Posterior vena cava (tissue), 2 donors: ENCODE measurements at regions not wholly inside any gene's neighbourhood (a gene's known extent, or its start where the extent isn't known, plus 50 kb on each side); places are given as distances from the start of the nearest gene placed in this dataset.
"Not testable (repeated sequence)": the region's sequence is repeated elsewhere in the genome, so short reads cannot be mapped to it uniquely, and the experiment has no call there.

ENCODE experiments used
- DNase-seq: peaks from one replicate; pipeline ENCODE4 v3.0.0-alpha.2; 2020; ENCODE audit warnings: low spot score
- intact Hi-C, 2 donors: fragments of 100-400 bp; cut with DNase I; formaldehyde crosslinking; loops; one replicate each; pipeline versions ENCODE4 v1.14.1 to v1.14.2; 2022 to 2023
- donor health status: DM: yes; HTN: yes; CAD: no.
- donor health status: DM: yes; HTN: yes; CAD: no.

DNA sequence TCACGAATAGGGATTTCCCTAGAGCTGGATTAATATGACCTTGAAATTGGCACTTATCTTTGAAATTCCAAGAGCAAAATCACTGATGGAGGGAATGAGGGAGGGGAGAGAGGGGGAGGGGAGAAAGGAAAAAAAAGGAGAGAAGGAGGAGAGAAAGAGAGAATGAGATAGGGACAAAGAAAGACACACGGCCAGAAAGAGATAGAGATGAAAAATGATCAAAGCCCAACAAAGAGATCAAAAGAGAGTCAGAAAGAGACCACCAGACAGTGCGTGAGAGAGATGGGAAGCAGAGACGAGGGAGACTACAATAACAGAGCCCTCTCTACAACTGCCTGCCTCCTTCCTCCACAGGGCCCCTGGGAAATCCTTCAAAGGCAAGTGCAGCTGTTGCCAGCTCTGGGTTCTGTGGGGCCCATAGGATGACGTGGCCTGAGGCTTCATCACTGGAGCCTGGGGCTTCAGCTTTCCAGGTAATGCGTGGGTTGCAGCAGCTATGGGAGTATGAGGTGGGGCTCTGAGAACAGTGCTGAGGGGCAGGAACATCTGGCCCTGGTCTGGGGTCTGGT is 58.3 kb upstream of the SHB start:
- DNase-seq: peak; percentile 28
- intact Hi-C loops: loop anchor here in 1 of 2 donors (10.0 kb wide), 1 partner anchor 67 kb away; no protein-coding TSS in a partner anchor

DNA sequence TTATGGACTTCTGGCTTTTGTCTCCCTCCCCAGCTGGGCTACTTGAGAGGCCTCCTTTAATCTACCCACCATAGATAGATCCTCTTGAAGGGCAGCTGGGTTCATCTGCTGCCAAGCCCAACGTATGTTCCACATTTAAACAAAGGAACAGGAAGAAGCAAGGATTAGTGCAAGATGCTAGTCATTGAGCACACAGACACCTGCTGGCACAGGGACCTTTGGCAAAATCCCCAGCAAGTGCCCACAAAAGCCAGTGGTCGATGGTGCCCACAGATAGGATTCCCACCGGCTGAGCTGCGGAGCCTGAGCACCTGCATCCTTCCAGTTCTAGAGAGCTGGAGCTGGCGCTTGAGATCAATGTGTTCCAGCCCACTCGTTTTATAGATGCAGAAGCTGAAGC is 57.7 kb upstream of the SHB start:
- peak; percentile 45 for DNase-seq
- intact Hi-C loops: loop anchor here in 1 of 2 donors (10.0 kb wide), 1 partner anchor 68 kb away; no protein-coding TSS in a partner anchor

DNA sequence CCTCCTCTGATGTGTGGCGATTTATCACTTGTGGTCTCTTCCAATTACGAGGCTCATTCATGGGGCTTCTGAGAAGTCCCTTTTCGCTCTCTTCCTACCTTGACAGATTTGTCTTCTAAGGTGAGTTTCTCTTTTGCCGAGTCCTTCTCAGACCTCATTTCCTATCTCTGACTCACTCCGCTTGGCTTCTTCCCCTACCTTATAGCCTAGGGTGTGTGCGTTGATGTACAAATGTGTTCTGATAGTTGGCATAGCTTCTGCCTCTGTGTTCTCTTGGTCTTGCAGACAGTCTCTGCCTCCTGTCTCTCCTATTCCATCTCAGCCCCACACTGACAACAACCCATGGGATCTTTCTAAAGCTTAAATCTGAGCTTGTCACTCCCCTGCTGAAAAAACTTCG is 56.9 kb upstream of the SHB start:
- intact Hi-C loops: loop anchor here in 1 of 2 donors (10.0 kb wide), 1 partner anchor 69 kb away; no protein-coding TSS in a partner anchor

DNA sequence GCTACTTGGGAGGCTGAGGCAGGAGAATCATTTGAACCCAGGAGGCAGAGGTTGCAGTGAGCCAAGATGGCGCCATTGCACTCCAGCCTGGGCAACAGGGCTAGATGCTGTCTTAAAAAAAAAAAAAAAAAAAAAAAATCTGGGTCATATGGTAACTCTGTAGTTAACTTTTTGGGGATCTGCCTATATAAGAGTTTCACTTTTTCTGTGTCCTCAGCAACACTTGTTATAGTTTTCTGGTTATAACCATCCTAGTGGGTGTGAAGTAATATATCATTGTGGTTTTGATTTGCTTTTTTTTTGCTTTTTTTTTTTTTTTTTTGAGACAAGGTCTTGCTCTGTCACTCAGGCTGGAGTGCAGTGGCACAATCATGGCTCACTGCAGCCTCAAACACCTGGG is 54.3 kb upstream of the SHB start:
- DNase-seq: not testable (repeated sequence)
- intact Hi-C loops: loop anchor here in 1 of 2 donors (10.0 kb wide), 1 partner anchor 71 kb away; no protein-coding TSS in a partner anchor

More for the DNA sequence above, 56.9 kb upstream of the SHB start:
- DNase-seq: peak; percentile 1

DNA sequence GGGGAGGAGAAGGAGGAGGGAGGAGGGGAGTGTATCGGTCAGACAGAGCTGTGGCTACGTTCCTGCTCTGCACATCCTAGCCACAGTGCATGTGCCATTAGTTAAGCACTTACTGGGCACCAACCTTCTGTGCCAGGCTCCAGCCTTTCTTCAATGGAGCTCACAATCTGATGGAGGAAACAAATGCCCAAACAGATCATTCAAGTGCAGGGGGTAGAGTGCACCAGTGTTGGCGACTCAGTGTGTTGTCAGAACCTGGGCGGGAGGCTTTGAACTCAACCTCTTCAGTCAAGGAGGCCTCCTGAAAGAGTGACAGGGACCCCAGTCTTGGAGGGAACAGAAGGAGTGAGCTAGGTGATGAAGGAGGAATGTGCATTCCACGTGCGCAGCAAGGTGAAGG is 51.9 kb upstream of the SHB start:
- DNase-seq: no peak
- intact Hi-C loops: loop anchor here in 1 of 2 donors (10.0 kb wide), 1 partner anchor 74 kb away; no protein-coding TSS in a partner anchor

DNA sequence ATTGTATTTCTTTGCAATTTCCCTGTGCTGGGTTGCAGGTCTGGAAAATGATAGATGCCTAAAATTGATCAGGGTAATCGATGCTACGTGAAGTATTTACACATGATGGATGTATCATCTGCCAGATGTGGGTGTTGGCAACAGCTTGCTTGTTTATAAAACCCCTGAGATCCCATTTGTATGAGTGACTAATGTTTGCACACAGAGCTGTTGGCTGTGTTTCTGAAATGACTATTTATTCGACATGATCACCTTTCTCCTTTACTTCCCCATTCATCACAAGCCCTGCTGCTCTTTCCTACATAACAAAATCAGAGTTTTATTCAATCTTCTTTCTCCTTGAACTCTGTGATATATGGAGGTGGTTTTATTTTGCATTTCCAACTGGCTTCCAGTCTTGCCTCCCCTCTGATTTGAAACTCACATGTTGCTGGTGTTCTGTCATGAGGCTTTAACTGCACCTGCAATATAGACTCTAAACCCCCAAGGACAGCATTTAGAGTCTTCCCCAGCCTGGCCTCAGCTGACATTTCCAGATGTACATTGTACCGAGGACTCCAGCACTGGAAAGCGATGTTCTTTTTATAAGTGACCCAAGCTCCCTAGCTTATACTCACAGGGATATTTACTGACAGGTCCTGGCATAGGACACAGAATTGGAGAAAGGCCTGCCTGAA is 50.7 kb upstream of the SHB start:
- intact Hi-C loops: loop anchor here in 1 of 2 donors (10.0 kb wide), 1 partner anchor 75 kb away; no protein-coding TSS in a partner anchor
- no peak for DNase-seq

DNA sequence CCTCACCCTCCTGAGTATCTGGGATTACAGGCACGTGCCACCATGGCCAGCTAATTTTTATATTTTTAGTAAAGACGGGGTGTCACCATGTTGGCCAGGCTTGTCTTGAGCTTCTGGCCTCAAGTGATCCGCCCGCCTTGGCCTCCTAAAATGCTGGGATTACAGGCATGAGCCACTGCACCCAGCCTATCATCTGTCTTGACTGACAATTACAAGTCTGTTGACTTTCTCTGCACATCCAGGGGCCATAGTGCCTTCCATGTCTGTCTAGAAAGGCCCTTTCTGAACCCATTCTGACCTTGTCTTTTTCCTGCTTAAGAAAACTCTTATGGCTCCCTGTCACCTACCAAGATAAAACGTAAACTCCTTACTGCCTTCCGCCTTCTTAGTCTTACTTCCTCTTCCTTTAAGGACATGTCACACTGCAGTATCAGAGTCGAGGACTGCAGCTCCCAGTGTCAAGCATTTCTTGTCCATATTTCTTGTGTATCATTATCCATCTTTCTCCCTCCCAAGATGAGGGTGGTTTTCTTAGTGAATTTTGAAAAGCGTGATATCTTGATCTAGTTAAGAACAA is 49.9 kb upstream of the SHB start:
- intact Hi-C loops: no loop called here
- DNase-seq: no peak
